ENCODE measurements at regions not wholly inside any gene's neighbourhood (a gene's known extent, or its start where the extent isn't known, plus 50 kb on each side); places are given as distances from the start of the nearest gene placed in this dataset.
A peak's percentile ranks its signal among the peaks of the same experiment; 100 is the strongest.
"Not testable (repeated sequence)": the region's sequence is repeated elsewhere in the genome, so short reads cannot be mapped to it uniquely, and the experiment has no call there.

GRCh38 chr9:65466911-65467734 lies 182.1 kb upstream of the FOXD4L5 start:
- in situ Hi-C loops (cut with HindIII; ENCODE audit: extremely low pct_ligation_motif_present, low pct_unique_long_range_greater_than_20kb); intact Hi-C loops (cut with micrococcal nuclease; ENCODE audit: unreplicated experiment); H3K27ac ChIP-seq (ENCODE audit: extremely low read length, insufficient read depth, low read length); H3K27me3 ChIP-seq (ENCODE audit: control insufficient read depth in 1 of 2, insufficient read depth in 2 of 2, low read length in 2 of 2); H3K4me2 ChIP-seq (ENCODE audit: low read depth, low read length); H3K4me3 ChIP-seq (replicated peaks in 1 of 3; ENCODE audit: insufficient read depth in 1 of 3, low read depth in 2 of 3, low read length in 3 of 3); H3K79me2 ChIP-seq (ENCODE audit: insufficient read depth, low read length); BruUV-seq (replicated peaks); FAIRE-seq; H3K9ac ChIP-seq (ENCODE audit: insufficient read depth, low read depth, low read length); H3K9me3 ChIP-seq (ENCODE audit: low read length); H3K36me3 ChIP-seq (replicated peaks in 1 of 2; ENCODE audit: control insufficient read depth in 1 of 2, insufficient read depth in 2 of 2, low read length in 2 of 2); ATAC-seq; H3K4me1 ChIP-seq (ENCODE audit: insufficient read depth, low read length); DNase-seq (ENCODE audit: low spot score); H4K20me1 ChIP-seq (ENCODE audit: insufficient read depth, low read length); CTCF ChIA-PET (ENCODE audit: low intra/inter-chr PET ratio, low total read pairs); POLR2A ChIA-PET; H2AFZ ChIP-seq (ENCODE audit: low read length); TF ChIP-seq USF2 (CRISPR knock-in tag; IDR thresholded peaks at IDR 0.05; ENCODE audit: borderline replicate concordance): not testable (repeated sequence)
- TF ChIP-seq MNT (IDR thresholded peaks at IDR 0.05) (peak; percentile 55), RAD51 (IDR thresholded peaks at IDR 0.05; ENCODE audit: borderline replicate concordance) (peak; percentile 74), USF2 (IDR thresholded peaks at IDR 0.05; ENCODE audit: low read depth, low read length) (peak; percentile 13; the same call in 1 of the 2 replicates)
- WGBS (ENCODE audit: low lambda C conversion rate): 74% methylated on average over 19 of the region's 55 CpGs

Measured in HepG2 (cell line).